DOHH2 (cell line): ENCODE measurements at regions not wholly inside any gene's neighbourhood (a gene's known extent, or its start where the extent isn't known, plus 50 kb on each side); places are given as distances from the start of the nearest gene placed in this dataset.
"Not testable (repeated sequence)": the region's sequence is repeated elsewhere in the genome, so short reads cannot be mapped to it uniquely, and the experiment has no call there.

Experiments used
- H3F3A ChIP-seq: fragments of 200-600 bp; sonication (generic), shearing (Covaris generic); 2 replicates; pipeline ENCODE4 v1.6.0; 2016; ENCODE audit warnings: antibody characterized with exemption, mild to moderate bottlenecking; ENCODE audit not compliant: control insufficient read depth, insufficient read depth
- H3K27ac ChIP-seq: fragments of 200-600 bp; sonication (generic); 2 replicates; pipeline ENCODE4 v1.5.1; 2014; ENCODE audit warnings: low read depth, mild to moderate bottlenecking, low read length, moderate library complexity
- H3K27me3 ChIP-seq: fragments of 200-600 bp; sonication (generic); 2 replicates; pipeline ENCODE4 v1.6.1; 2014; ENCODE audit warnings: mild to moderate bottlenecking, low read length, mixed read lengths; ENCODE audit not compliant: control insufficient read depth
- H3K36me3 ChIP-seq: fragments of 200-600 bp; sonication (generic); 2 replicates; pipeline ENCODE4 v1.6.1; 2014; ENCODE audit warnings: mild to moderate bottlenecking, low read length, moderate library complexity, mixed read lengths; ENCODE audit not compliant: control insufficient read depth
- H3K4me1 ChIP-seq: fragments of 200-600 bp; sonication (generic); 2 replicates; pipeline ENCODE4 v1.6.1; 2014; ENCODE audit warnings: mild to moderate bottlenecking, low read length, mixed read lengths; ENCODE audit not compliant: control insufficient read depth
- H3K4me2 ChIP-seq: fragments of 200-600 bp; sonication (generic); 2 replicates; pipeline ENCODE4 v1.6.0; 2014; ENCODE audit warnings: mild to moderate bottlenecking, low read length, moderate library complexity
- H3K4me3 ChIP-seq: fragments of 200-600 bp; sonication (generic); 2 replicates; pipeline ENCODE4 v1.5.1; 2014; ENCODE audit warnings: mild to moderate bottlenecking, low read length, mixed read lengths
- H3K79me2 ChIP-seq: fragments of 200-600 bp; sonication (generic); 2 replicates; pipeline ENCODE4 v1.6.1; 2014; ENCODE audit warnings: mild to moderate bottlenecking, low read length, mixed read lengths; ENCODE audit not compliant: control insufficient read depth
- H3K9me2 ChIP-seq: fragments of 200-600 bp; sonication (generic); replicated peaks from 2 replicates; pipeline ENCODE4 v1.6.1; 2014; ENCODE audit warnings: mild to moderate bottlenecking, low read length, mixed read lengths; ENCODE audit not compliant: control insufficient read depth
- H3K9me3 ChIP-seq: fragments of 200-600 bp; sonication (generic); 2 replicates; pipeline ENCODE4 v1.6.1; 2014; ENCODE audit warnings: antibody characterized with exemption, low read length, mixed read lengths; ENCODE audit not compliant: control insufficient read depth, insufficient read depth
- H4K20me1 ChIP-seq: fragments of 200-600 bp; sonication (generic); 2 replicates; pipeline ENCODE4 v1.6.0; 2014; ENCODE audit warnings: low read depth, mild to moderate bottlenecking, antibody characterized with exemption, low read length, moderate library complexity; ENCODE audit not compliant: control insufficient read depth, insufficient read depth
- CTCF ChIP-seq: fragments of 200-600 bp; sonication (generic); IDR thresholded peaks from one replicate; pipeline ENCODE4 v1.5.1; 2014; ENCODE audit warnings: antibody characterized with exemption, mild to moderate bottlenecking, low read depth, low read length; ENCODE audit not compliant: poor library complexity, severe bottlenecking
- EZH2phosphoT487 ChIP-seq: fragments of 200-600 bp; sonication (generic); IDR thresholded peaks from 2 replicates; pipeline ENCODE4 v1.6.1; 2017; ENCODE audit warnings: borderline replicate concordance, mild to moderate bottlenecking, antibody characterized with exemption, low read length, moderate library complexity, mixed read lengths

- Histone ChIP-seq H3F3A (no peaks in the 10 kb centered on the region), H3K4me3 (no peak overlapping the region), H3K27me3 (no peaks in the 10 kb centered on the region), H4K20me1 (no peaks in the 10 kb centered on the region), H3K4me1 (no peaks in the 10 kb centered on the region), H3K9me2 (no peaks in the 10 kb centered on the region), H3K9me3 (no peaks in the 10 kb centered on the region), H3K36me3 (no peaks in the 10 kb centered on the region), H3K27ac (no peak overlapping the region), H3K4me2 (no peak overlapping the region), H3K79me2 (no peaks in the 10 kb centered on the region)
- TF ChIP-seq CTCF (no peak), EZH2phosphoT487 (no peak)
These were observed 818.6 kb downstream of the EPHA3 start for GRCh38 chr3:89925976-89926375.

GRCh38 chr3:89932882-89933281 lies 825.5 kb downstream of the EPHA3 start:
- Histone ChIP-seq H3K79me2 (no peaks in the 10 kb centered on the region), H3K36me3 (no peaks in the 10 kb centered on the region), H3K4me3 (no peak overlapping the region), H3K9me3 (peaks cover 10% of the 10 kb centered on the region; the same call in 1 of the 2 replicates), H3K27me3 (no peaks in the 10 kb centered on the region), H3K9me2 (no peaks in the 10 kb centered on the region), H3K4me1 (no peaks in the 10 kb centered on the region), H3K4me2 (no peak overlapping the region), H4K20me1 (no peaks in the 10 kb centered on the region), H3K27ac (no peak overlapping the region), H3F3A (no peaks in the 10 kb centered on the region)
- TF ChIP-seq CTCF: no peak
- TF ChIP-seq EZH2phosphoT487: no peak

GRCh38 chr3:89944461-89944860 lies 837.0 kb downstream of the EPHA3 start:
- not testable (repeated sequence) for H4K20me1 ChIP-seq, H3F3A ChIP-seq, H3K27me3 ChIP-seq, H3K9me3 ChIP-seq, H3K4me3 ChIP-seq, H3K36me3 ChIP-seq, H3K4me2 ChIP-seq, H3K27ac ChIP-seq, H3K4me1 ChIP-seq, H3K9me2 ChIP-seq, H3K79me2 ChIP-seq

- H3K9me3 ChIP-seq: no peaks in the 10 kb centered on the region
- no peaks in the 10 kb centered on the region for H3K4me1 ChIP-seq
- no peak overlapping the region for H3K4me2 ChIP-seq
- no peaks in the 10 kb centered on the region for H4K20me1 ChIP-seq
- H3K9me2 ChIP-seq: no peaks in the 10 kb centered on the region
- no peak overlapping the region for H3K27ac ChIP-seq
- no peak overlapping the region for H3K4me3 ChIP-seq
- no peaks in the 10 kb centered on the region for H3K27me3 ChIP-seq
- H3F3A ChIP-seq: no peaks in the 10 kb centered on the region
- H3K36me3 ChIP-seq: no peaks in the 10 kb centered on the region
- H3K79me2 ChIP-seq: no peaks in the 10 kb centered on the region
- no peak for TF ChIP-seq EZH2phosphoT487
- no peak for TF ChIP-seq CTCF
These were observed 839.5 kb downstream of the EPHA3 start for GRCh38 chr3:89946884-89947283.
